Activated CD8-positive, alpha-beta T cell treated with anti-CD3 and anti-CD28 coated beads for 36 hours (primary cell): ENCODE measurements at regions not wholly inside any gene's neighbourhood (a gene's known extent, or its start where the extent isn't known, plus 50 kb on each side); places are given as distances from the start of the nearest gene placed in this dataset.
"Not testable (repeated sequence)": the region's sequence is repeated elsewhere in the genome, so short reads cannot be mapped to it uniquely, and the experiment has no call there.

Experiments
- ATAC-seq: fragments of 200-7000 bp; cut with Tn5 transposase; one replicate; pipeline ENCODE4 v1.10.0; 2021; ENCODE audit warnings: mild to moderate bottlenecking, moderate library complexity
- CTCF ChIA-PET: fragments of 350-600 bp; sonication (Branson Sonifier 250); formaldehyde crosslinking; loops from one replicate; lab custom pipeline; 2021; ENCODE audit warnings: antibody characterized with exemption; lab: Charles Lee
- POLR2A ChIA-PET: fragments of 350-600 bp; sonication (Branson Sonifier 250); formaldehyde crosslinking; loops from one replicate; lab custom pipeline; 2021; ENCODE audit warnings: antibody characterized with exemption; lab: Charles Lee
- DNase-seq: peaks from one replicate; pipeline ENCODE4 v3.0.0-alpha.2; 2020
- H3K27ac Mint-ChIP-seq: one replicate; pipeline ENCODE4 v1.8.0; 2021; ENCODE audit warnings: mild to moderate bottlenecking, mixed read lengths
- H3K27me3 Mint-ChIP-seq: one replicate; pipeline ENCODE4 v1.8.0; 2021; ENCODE audit warnings: mixed read lengths
- H3K36me3 Mint-ChIP-seq: one replicate; pipeline ENCODE4 v1.8.0; 2021; ENCODE audit warnings: low read depth, mixed read lengths
- H3K4me1 Mint-ChIP-seq: one replicate; pipeline ENCODE4 v1.8.0; 2021; ENCODE audit warnings: low read depth, mixed read lengths
- H3K4me3 Mint-ChIP-seq: one replicate; pipeline ENCODE4 v1.8.0; 2021; ENCODE audit warnings: mild to moderate bottlenecking, moderate library complexity, mixed read lengths
- H3K9me3 Mint-ChIP-seq: one replicate; pipeline ENCODE4 v1.8.0; 2021; ENCODE audit warnings: mixed read lengths
- CTCF ChIP-seq: fragments of 200-600 bp; IDR thresholded peaks from one replicate; pipeline ENCODE4 v1.8.0; 2022; ENCODE audit warnings: antibody characterized with exemption, mild to moderate bottlenecking
- intact Hi-C: fragments of 100-400 bp; cut with micrococcal nuclease; formaldehyde crosslinking; loops from one replicate; pipeline ENCODE4 v1.10.0; 2022

DNA sequence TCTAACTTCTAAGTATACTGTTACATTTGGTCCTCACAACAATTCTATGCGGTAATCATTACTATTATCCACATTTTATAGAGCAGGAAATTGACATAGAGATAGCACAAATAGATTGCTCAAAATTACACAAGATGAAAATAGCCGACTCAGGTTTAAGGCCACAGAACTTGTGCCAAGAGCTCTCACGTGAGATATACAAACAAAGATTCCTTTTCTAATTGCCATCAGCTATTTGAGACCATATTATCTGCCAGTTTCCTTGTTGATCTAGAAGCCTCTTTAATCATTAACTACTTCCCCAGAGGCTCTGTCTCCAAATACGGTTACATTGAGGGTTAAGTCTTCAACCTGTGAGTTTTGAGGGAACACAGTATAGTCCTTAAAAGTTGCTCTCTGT lies 61.0 kb upstream of the GLYATL1B start:
- H3K27me3 Mint-ChIP-seq, result no peaks in the 10 kb centered on the region
- intact Hi-C loops, result no loop called here
- ChIA-PET POLR2A (no interaction called here), CTCF (no interaction called here)
- H3K4me3 Mint-ChIP-seq, result no peak overlapping the region
- ATAC-seq, result no peak
- H3K36me3 Mint-ChIP-seq, result no peaks in the 10 kb centered on the region
- no peaks in the 10 kb centered on the region for H3K9me3 Mint-ChIP-seq
- TF ChIP-seq CTCF, result no peak
- H3K4me1 Mint-ChIP-seq, result no peaks in the 10 kb centered on the region
- no peak for DNase-seq
- no peak overlapping the region for H3K27ac Mint-ChIP-seq

- Mint-ChIP-seq H3K9me3 (no peaks in the 10 kb centered on the region), H3K27me3 (peaks cover 9% of the 10 kb centered on the region), H3K4me3 (no peak overlapping the region), H3K4me1 (no peaks in the 10 kb centered on the region), H3K36me3 (no peaks in the 10 kb centered on the region), H3K27ac (no peak overlapping the region)
- POLR2A ChIA-PET, result no interaction called here
- CTCF ChIA-PET, result interaction anchor here (0.9 to 1.7 kb wide), 3 partner anchors 25 to 31 kb away, joined by 3 to 4 read pairs (median 3); no protein-coding TSS in a partner anchor
- no peak for ATAC-seq
- DNase-seq, result no peak
- intact Hi-C loops, result no loop called here
- TF ChIP-seq CTCF, result no peak
These were observed 58.0 kb upstream of the GLYATL1B start for GRCh38 chr11:59028105-59028504.

DNA sequence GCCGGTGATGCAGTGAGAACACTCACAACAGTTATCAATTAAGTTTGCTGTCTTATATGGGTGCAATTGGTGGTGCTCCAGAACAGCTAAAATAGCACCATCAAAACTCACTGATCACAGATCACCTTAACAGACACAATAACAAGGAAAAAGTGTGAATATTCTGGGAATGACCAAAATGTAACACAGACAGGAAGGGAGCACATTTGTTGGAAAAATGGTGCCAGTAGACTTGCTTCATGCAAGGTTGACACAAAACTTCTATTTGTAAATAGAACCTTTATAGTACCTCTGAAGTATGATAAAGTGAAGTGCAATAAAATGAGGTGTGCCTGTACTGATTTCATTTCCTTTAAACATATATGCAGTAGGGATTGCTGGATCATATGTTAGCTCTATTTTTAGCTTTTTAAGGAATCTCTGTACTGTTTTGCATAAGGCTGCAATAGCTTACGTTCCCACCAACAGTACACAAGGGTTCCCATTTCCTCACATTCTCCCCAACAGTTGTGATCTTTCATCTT lies 56.7 kb upstream of the GLYATL1B start:
- H3K4me3 Mint-ChIP-seq, result no peak overlapping the region
- ChIA-PET POLR2A (no interaction called here), CTCF (interaction anchor here (1.2 kb wide), 1 partner anchor 107 kb away, joined by 3 read pairs; no protein-coding TSS in a partner anchor)
- no peak overlapping the region for H3K27ac Mint-ChIP-seq
- no peaks in the 10 kb centered on the region for H3K9me3 Mint-ChIP-seq
- ATAC-seq, result no peak
- no peaks in the 10 kb centered on the region for H3K36me3 Mint-ChIP-seq
- no peak for TF ChIP-seq CTCF
- no peak for DNase-seq
- peaks cover 11% of the 10 kb centered on the region for H3K27me3 Mint-ChIP-seq
- H3K4me1 Mint-ChIP-seq, result no peaks in the 10 kb centered on the region
- intact Hi-C loops, result no loop called here

- no peak for ATAC-seq
- no peak for TF ChIP-seq CTCF
- CTCF ChIA-PET, result no interaction called here
These were observed 56.1 kb upstream of the GLYATL1B start for GRCh38 chr11:59030037-59030436.

GRCh38 chr11:59031746-59032145 lies 54.4 kb upstream of the GLYATL1B start:
- POLR2A ChIA-PET, H3K9me3 Mint-ChIP-seq, H3K4me3 Mint-ChIP-seq, DNase-seq, H3K27ac Mint-ChIP-seq, intact Hi-C loops, H3K36me3 Mint-ChIP-seq, CTCF ChIA-PET, H3K4me1 Mint-ChIP-seq, ATAC-seq: not testable (repeated sequence)
- peaks cover 25% of the 10 kb centered on the region for H3K27me3 Mint-ChIP-seq

More at GRCh38 chr11:59030037-59030436, 56.1 kb upstream of the GLYATL1B start:
- H3K4me3 Mint-ChIP-seq, result no peak overlapping the region
- POLR2A ChIA-PET, result no interaction called here
- H3K36me3 Mint-ChIP-seq, result no peaks in the 10 kb centered on the region
- intact Hi-C loops, result no loop called here
- no peaks in the 10 kb centered on the region for H3K9me3 Mint-ChIP-seq
- no peak overlapping the region for H3K27ac Mint-ChIP-seq
- peaks cover 16% of the 10 kb centered on the region for H3K27me3 Mint-ChIP-seq
- no peak for DNase-seq
- H3K4me1 Mint-ChIP-seq, result no peaks in the 10 kb centered on the region
